T-helper 1 cell (primary cell): ENCODE measurements at regions not wholly inside any gene's neighbourhood (a gene's known extent, or its start where the extent isn't known, plus 50 kb on each side); places are given as distances from the start of the nearest gene placed in this dataset.
"Not testable (repeated sequence)": the region's sequence is repeated elsewhere in the genome, so short reads cannot be mapped to it uniquely, and the experiment has no call there.

Experiments
- DNase-seq, 5 donors: peaks; one replicate each; pipeline ENCODE4 v3.0.0-alpha.2; 2012 to 2020

DNA sequence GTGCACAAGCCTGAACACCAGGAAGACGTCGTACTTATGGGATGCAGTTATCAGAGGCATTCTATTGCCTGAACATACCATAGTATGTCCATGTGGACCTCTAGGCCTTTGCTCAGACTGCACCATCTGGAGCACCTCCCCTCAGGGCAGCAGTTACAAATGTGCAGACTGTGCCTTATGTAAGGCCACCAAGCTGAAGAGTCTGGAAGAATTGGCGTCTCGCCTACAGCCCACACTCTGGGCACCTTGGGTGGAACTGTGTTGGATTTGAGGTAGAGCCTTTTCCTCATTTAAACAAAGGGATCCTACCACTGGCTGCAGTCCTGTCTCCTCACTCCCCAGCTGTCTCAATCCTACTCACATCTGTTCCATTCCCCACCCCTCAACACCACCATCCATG is 204.3 kb upstream of the FRMD6 start:
- no peak for DNase-seq

DNA sequence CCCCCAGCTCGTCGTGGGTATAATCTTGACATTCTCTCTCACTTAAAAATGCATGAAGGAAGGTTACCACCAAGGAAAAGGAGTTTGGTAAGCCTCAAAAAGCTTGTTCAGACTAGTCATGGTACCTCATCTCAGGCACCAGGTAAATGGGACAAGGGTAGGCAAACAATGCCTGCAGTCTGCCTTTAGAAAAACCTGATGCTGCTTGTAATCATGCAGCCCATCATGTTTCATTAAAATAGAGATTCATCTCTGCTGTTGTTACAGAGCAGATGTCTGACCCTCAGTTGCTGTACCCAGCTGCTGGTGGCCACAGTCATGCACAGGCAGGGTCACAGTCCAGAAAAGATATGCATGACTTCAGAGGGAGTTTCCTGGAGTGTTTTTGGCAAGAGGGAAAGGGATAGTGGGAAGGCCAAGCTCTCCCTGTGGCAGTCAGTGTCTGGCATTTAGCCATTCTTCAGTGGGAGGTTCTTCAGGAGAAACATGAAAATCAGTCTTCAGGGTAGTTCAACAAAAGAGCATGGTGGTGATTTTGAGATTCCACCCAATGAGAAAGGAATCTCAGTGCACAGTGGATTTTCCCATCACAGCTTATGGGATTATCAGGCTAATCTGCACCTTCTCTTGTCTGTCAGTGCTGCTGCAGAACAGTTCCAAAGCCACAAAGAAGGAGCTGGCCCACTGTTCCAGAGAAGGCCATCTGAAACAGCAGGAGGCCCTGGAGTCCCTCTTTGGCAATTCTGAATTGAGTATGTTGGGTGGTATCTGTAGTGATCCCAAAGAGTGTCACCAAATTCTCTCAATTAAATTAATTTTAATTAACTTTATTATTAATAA is 202.7 kb upstream of the FRMD6 start:
- DNase-seq = no peak

DNA sequence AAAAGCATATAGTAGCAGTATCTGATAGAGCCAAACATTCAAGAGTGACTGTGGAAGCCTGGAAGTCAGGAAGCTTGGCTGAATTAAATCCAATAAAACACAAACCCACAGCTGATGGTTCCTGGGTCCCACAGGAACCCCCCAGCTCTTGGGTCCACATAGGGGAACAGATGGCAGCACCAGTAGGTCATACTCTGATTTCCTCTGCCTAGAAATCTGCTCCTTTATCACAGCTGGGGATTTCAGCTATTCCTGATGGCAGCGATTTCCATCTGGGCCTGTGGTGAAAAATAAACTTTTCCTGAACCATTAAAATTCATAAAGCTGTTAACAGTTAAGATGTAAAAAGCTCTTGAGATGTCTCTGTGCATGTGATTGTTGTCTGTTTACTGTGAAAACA is 202.0 kb upstream of the FRMD6 start:
- no peak for DNase-seq

DNA sequence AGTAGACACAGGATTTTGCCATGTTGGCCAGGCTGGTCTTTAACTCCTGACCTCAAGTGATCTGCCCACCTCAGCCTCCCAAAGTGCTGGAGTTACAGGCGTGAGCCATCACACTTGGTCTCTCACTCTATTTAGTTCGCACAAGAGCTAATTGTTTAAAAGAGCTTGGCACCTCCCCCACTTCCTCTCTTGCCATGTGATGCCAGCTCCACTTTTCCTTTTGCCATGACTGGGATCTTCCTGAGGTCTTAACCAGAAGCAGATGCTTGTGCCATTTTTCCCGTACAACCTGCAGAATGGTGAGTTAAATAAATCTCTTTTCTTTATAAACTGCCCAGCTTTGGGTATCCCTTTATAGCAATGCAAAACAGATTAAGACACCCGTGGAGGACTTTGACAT is 200.1 kb upstream of the FRMD6 start:
- no peak for DNase-seq

DNA sequence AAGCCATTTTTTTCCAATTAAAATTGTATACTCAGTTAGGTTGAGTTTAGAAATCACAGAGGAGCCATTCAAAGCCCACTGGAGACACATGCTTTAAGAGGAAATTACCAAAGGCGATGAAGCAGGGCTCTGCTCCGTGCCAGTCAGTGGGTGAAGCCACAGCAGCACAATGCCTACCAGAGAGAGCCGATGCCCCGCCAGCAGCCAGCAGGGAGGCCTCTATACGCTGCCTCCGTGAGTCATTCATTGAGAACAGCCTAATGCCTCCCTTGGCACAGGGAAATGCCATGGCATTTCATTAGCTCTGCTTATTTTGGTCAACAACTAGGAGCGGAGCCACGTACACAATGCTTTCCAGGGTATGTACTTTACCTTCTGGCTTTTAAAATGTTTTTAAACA is 197.8 kb upstream of the FRMD6 start:
- no peak for DNase-seq

DNA sequence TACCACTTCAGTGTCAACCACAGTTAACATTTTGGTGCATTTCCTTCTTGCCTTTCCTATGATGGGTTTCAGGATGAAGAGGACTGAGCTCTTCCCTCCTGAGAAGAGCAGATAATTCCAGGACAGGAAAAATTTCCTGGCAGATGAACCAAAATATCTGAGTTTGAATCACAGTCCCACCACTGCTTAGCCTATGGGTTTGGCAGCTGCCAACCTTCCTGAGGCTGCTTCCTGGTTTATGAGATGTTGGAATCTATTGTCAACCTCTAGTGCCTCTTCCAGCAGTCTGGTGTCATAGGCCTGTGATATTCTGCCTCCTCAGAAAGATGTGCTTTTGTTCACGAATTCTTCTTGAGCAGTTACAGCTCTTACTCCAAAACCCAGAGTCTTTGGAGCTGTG is 197.4 kb upstream of the FRMD6 start:
- DNase-seq = no peak

DNA sequence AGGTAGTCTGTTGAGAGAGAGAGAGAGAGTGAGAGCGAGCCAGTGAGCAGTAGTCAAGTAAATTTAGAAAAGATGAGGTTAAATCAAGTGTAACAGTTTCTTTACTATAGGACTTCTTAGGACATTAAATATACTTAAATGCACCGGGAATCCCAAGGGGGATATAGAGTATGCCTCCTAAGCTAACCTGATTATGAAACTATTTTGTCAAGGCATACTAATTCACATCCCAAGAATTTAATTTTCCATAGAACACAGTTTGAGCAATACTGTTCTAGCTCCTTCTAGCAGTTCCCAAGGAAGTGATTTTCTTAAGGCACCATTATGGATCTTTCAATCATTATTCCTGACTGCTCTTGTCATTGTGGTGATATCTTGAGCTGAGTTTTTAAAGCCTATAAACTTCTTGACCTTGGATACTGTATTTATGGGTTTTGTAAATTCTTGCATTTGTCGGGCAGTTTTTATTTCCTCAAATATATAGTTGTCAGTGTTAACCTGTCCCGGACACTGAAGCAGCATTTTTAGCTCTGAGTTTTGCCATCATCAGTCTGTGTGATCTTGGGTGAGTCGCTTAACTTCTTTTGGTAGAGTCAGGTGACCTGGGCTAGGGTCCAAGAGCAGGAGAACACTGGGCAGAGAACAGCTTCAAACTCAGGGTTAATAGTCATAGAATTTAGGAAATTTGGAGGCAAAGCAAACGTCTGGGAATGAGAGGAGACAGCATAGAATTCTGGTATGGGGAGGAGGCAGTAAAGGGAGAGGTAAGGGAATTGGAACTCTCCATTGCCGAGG is 196.5 kb upstream of the FRMD6 start:
- no peak for DNase-seq

DNA sequence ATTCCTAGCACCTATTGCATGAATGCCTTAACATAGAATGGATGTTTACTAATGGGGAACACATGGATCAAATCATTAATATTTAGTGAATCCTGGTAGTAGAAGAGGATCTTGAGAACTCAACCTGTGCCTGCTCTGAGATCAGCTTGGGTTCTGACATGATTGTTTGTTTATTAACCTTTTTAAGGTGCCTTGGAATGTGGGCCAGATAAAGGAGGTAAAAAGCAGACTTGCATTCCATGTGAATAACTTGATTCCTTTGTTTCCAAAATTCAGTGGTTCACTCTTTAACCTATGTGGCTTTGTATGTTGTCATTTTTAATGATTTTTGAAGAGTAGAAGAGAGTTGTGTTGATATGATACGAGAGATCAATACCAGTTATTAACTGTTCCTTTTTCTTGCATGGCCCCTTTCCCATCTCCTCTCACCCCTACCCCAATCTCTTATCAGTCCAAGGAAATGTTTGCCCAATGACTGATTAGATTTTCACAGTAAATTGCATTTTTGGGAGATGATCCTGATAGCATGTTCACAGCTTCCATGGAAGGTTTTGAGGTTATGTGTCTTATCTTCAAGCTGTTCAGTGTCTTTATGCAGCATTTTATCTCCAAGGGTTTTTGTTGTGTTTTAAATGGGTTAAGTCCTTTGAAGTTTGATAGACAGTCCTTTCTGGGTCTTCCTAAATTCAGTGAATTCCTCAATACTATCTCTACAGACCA is 193.7 kb upstream of the FRMD6 start:
- DNase-seq = no peak

DNA sequence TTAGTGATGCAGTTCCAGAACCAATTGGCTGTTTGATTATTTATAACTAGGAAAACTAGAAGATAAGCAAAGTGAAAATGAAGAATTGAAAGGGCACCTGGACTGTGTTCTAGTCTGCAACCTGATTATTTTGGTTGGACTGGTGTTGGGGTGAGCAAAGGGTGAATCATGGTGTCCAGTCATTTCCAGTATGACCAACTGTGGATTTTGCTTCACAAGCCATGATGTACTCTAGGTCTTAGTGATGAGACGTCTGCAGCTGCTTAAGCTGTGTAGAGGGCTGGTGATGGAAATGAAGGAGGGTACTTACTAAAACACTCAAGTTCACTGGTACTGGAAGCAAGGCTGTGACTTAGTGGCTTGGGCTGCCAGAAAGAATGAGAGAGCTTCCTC is 193.2 kb upstream of the FRMD6 start:
- no peak for DNase-seq

DNA sequence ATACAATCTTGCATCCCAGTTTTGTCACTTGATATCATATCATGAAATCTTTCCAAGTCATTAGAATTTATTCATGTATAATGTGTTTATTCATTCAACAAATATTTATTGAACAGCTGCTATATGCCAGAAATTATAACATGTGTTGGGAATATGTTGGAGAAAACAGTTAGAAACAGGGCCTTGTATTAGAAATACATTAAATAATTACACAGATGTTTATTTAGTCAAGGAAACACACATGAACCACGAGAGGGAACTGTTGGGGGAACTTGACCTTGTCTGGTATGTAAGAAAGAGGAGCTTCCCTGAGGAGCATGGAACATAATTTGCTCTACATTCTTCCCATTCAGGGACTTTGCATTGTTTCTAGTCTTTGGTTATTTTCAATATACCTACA is 191.7 kb upstream of the FRMD6 start:
- DNase-seq = no peak

DNA sequence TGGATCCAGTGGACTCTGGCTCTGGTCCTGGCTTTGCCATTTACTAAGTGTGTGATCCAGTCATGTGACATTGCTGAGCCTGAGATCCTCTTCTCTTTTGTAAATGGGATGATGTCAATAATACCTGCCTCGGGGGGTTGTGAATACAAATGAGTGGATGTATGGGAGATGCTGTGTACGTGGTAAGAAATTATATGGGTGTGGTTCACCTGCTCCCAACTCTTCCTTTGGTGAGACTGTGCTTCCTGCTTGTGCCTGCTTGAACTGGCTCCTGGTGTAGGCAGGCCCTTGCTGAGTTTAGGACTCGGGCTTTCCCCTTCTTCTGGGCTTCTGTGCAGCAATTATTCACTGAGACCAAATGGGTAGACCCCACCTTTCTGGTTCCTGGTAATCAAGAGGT is 189.5 kb upstream of the FRMD6 start:
- DNase-seq = no peak

DNA sequence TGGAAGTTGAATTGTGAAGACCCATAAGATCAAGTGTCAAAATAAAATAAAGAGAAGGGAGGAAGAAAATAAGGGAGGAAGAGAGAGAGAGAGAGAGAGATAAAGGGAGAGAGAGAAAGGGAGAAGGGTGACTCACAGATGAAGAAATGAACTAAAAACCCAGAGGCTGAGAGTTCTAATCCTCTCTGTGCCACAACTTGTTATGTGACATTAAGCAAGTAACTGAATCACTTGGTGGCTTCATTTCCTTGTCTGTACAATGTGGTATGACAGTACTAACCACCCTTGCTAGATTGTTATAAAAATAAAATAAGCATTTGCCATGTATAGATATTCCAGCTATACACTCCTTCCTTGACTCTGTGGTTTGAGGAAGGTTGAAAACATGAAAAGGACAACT is 189.0 kb upstream of the FRMD6 start:
- DNase-seq = no peak

DNA sequence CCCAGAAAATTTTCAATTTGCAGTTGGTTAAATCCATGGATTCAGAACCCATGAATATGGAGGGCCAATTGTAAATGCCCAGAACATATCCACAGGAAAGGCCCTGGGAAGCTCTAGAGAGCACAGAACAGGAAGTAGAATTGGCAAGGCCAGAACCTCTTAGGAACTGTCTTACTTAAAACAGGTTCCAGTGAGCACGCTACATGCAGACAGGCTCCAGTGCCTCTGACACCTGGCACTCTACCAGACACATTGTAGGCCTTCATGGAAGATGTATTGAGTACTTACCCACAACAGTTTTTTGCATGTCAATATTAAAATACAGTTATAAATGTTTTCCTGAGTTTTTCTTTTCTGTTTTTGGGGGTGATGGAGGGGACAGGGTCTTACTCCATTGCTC is 188.2 kb upstream of the FRMD6 start:
- DNase-seq = no peak

DNA sequence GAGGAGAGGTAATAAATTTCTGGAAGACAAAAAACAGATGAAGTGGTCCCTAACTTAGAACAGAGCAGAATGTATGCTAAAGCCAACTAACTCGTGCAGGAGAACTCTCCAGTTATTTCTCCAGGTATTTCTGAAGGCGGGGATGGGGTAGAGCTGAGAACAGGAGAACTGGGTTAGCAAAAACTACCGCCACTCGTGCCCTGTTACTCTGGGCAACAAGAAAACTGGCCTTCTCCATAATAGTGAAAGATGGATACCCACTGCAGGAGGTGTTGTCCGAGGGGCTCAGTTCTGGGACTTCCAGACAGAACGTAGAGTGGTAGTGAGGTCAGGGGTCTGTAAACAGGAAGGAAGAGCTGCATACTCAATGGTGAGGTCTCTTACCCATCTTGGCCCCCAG is 187.3 kb upstream of the FRMD6 start:
- DNase-seq = no peak

DNA sequence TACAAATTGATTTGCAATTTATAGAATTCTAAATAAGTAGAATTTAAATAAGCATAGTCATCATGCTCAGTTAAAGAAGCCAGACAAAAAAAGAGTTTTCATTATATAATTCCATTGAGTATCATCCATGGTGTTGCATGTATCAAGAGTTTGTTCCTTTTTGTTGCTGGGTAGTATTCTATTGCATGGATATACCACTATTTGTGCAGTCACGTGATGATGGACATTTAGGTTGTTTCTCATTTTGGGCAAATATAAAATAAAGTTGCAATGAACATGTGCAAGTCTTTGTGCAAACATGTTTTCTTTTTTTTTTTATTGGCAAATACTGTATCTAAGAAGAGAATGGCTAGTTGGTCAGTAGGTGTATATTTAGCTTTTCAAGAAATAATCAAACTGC is 186.2 kb upstream of the FRMD6 start:
- DNase-seq = no peak

DNA sequence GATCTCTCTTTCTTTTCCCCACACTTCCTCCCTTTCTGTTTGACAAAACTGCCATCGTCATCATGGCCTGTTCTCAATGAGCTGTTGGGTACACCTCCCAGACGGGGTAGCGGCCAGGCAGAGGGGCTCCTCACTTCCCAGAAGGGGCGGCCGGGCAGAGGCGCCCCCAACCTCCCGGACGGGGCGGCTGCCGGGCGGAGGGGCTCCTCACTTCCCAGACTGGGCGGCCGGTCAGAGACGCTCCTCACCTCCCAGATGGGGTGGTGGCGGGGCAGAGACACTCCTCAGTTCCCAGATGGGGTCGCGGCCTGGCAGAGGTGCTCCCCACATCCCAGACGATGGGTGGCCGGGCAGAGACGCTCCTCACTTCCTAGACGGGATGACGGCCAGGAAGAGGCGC is 184.3 kb upstream of the FRMD6 start:
- DNase-seq = not testable (repeated sequence)

DNA sequence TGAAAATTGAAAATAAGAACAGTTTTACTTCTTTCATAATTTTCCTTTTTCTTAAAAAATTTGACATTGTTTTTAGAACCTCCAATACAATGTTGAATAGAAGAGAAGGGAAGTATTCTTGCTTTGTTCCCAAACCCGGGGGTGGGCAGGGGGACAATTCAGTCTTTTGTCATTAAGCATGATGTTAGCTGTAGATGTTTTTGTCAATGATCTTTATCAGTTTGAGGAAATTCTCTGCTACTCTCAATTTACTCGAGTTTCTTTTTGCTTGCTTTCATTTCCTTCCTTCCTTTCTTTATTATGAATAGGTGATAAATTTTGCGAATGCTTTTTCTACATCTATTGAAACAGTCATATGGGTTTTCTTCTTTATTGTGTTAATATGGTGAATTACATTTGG is 183.2 kb upstream of the FRMD6 start:
- DNase-seq = no peak

DNA sequence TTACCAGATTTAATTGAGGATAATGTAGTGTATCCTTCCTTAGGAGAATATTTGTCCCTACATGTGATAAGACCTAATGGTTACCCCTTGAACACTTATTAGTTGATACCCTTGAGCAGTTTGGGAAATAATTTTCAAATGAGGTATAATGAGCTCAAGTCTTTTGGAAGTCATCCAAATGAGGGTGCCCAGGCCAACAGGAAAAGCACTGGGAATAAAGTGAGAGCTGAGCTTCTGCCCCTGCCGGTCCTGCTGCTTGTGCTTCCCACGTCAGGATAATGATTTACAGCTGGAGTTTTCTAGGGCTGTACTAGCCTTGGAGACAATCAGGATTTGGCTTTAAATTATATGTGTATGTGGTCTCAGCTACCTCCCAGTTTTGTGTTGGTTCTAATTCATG is 178.8 kb upstream of the FRMD6 start:
- no peak for DNase-seq

DNA sequence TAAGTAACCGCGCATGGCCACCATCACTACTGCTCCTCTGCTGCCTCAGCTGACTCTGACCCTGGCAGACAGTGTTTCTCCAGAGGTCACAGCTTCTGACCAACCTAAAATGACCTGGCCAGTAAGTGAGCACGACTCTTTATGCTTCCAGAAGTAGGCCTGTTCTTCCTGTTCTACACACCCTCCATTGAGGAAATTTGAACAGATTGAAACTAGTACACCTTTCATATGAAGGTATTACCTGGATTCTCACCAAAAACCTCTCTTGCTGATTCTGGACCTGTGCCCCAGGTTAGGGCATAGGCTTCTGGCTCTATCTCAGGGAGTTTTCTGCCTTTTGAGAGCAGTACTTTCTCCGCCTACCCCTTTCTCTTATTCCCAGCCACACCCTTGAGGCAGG is 178.4 kb upstream of the FRMD6 start:
- DNase-seq = no peak

DNA sequence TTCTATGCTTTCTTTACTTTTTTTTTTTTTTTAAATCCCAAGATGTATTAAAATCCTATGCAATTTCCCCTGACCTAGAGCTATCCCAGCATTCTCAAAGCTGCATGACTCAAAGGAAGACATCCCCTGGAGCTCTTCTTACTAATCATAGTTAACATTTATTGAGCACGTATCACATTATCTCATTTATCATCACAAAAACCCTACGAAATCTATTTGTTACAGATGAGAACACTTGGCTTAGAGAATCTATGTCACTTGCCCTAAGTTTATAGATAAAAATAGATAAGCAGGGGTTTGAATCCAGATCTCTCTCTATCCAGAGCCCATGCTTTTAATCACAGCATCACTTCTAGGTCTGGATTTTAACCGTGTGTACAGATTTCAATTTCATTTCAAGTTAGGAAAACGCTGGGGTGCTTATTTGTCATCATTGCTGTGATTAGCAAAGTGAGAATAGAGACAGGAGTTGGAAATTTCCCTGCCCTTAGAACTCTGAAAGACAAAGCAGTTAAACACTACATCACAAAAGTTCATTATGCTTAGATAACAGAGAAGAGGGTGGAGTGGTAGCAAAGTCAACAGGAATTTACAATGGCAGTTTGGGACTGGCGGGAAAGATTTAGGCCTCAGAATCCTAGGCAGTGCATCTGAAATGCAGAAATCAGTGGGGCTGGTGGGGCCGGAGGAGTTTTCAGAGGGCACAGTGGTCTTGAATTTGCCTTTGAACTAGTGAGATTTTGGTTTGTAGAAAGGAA is 177.7 kb upstream of the FRMD6 start:
- no peak for DNase-seq

DNA sequence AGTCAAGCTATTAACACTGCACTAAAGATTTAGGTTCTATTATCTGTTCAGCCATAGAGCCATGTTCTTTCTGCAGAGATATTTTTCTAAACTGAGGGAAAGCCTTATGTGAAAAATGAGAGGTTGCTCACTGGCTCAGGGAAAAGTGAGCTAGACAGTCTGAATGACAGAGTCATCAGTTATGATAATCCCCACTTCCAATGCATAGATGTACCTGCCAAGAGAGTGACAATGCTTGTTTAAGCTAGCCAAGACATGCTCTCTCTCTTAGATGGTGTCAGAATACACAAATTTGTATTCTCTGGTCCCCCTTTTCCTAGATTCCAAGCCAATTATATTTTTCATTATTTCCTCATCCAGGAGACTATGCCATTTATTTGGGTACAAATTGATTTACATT is 176.9 kb upstream of the FRMD6 start:
- DNase-seq = no peak

DNA sequence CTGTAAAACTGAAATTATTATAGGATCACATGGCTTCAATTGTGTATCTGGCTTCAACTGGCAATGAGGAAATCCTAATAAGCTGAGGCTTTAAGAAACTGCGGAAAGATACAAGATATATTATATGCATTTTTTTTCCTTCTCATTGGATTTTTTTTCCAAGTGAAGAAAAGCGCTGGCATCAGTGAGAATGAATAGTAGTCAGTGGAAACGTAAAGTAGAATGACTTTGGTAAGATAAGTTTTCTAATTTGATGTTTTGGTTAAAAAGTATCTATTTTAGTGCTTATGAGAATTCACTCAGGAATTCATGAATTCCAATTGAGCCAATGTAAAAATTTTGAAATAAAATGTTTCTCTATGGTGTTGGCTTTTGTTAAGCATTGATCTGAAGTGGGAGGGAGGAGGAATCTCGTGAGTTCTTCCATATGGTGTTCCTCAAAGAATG is 173.5 kb upstream of the FRMD6 start:
- DNase-seq = no peak
